ENCODE measurements at regions not wholly inside any gene's neighbourhood (a gene's known extent, or its start where the extent isn't known, plus 50 kb on each side); places are given as distances from the start of the nearest gene placed in this dataset.

- Histone ChIP-seq H3K4me1 (ENCODE audit: control insufficient read depth in 1 of 2, insufficient read depth in 2 of 2, low read length in 2 of 2) (no peaks in the 10 kb centered on the region), H3K4me2 (ENCODE audit: low read length) (no peak overlapping the region), H3K9ac (ENCODE audit: low read length) (no peak overlapping the region), H2AFZ (ENCODE audit: low read depth, low read length, poor library complexity, severe bottlenecking) (no peak overlapping the region), H4K20me1 (ENCODE audit: insufficient read depth) (no peaks in the 10 kb centered on the region), H3K27ac (ENCODE audit: low read depth, low read length) (no peak overlapping the region), H3K9me2 (ENCODE audit: insufficient read depth) (no peaks in the 10 kb centered on the region), H3K27me3 (ENCODE audit: insufficient read depth, low read length) (peaks cover under 1% of the 10 kb centered on the region; the same call in 1 of the 2 replicates), H3K9me3 (ENCODE audit: control insufficient read depth in 1 of 2, insufficient read depth in 1 of 2, low read depth in 1 of 2, low read length in 2 of 2) (no peaks in the 10 kb centered on the region), H3K79me2 (ENCODE audit: insufficient read depth, low read length) (no peaks in the 10 kb centered on the region), H3K36me3 (ENCODE audit: control insufficient read depth in 1 of 2, insufficient read depth in 2 of 2, low read length in 2 of 2) (no peaks in the 10 kb centered on the region), H3K4me3 (replicated peaks in 1 of 2; ENCODE audit: low read depth in 1 of 2, low read length in 2 of 2) (no peak overlapping the region)
- ATAC-seq = no peak
- CTCF ChIA-PET = no interaction called here
- RAD21 ChIA-PET (ENCODE audit: low non-redundant PET in 1 of 2, low total read pairs in 2 of 2, uncharacterized antibody in 2 of 2, unreplicated experiment in 2 of 2) = no interaction called here
- BruUV-seq (replicated peaks) = no TSS peak
- no peak for TF ChIP-seq EZH2 (IDR thresholded peaks at IDR 0.05)
- no peak for TF ChIP-seq MAX (IDR thresholded peaks at IDR 0.05)
- no peak for TF ChIP-seq SP1 (IDR thresholded peaks at IDR 0.05; ENCODE audit: low read depth)
- no peak for TF ChIP-seq CTCF (IDR thresholded peaks at IDR 0.05 in 2 of 3, conservative IDR thresholded peaks at IDR 0.05 in 1 of 3; ENCODE audit: borderline replicate concordance in 1 of 3, insufficient read depth in 1 of 3, low read depth in 2 of 3, low read length in 2 of 3)
- no peak for TF ChIP-seq SIN3A (IDR thresholded peaks at IDR 0.05; ENCODE audit: low read depth)
- no peak for TF ChIP-seq CEBPB (IDR thresholded peaks at IDR 0.05; ENCODE audit: low read depth)
- TF ChIP-seq ZFX (IDR thresholded peaks at IDR 0.05) = no peak
- no peak for TF ChIP-seq TCF7L2 (IDR thresholded peaks at IDR 0.05; ENCODE audit: borderline replicate concordance, extremely low read depth, insufficient read depth, insufficient read length)
- TF ChIP-seq POLR2A (IDR thresholded peaks at IDR 0.05; ENCODE audit: borderline replicate concordance, extremely low read depth, insufficient read depth, insufficient read length) = no peak
- TF ChIP-seq ELF1 (IDR thresholded peaks at IDR 0.05; ENCODE audit: borderline replicate concordance, low read depth) = no peak
- TF ChIP-seq POLR2AphosphoS5 (IDR thresholded peaks at IDR 0.05; ENCODE audit: low read depth, low read length) = no peak
- no peak for TF ChIP-seq YY1 (IDR thresholded peaks at IDR 0.05; ENCODE audit: extremely low read depth, insufficient replicate concordance, low read depth, low read length)
- intact Hi-C loops (cut with micrococcal nuclease) = no loop called here
- POLR2A ChIA-PET = no interaction called here
- DNase-seq (ENCODE audit: low read depth, low spot score) = no peak
These were observed 247.1 kb upstream of the SRRM4 start for GRCh38 chr12:118734266-118734665.

Measured in HCT116 (cell line).